A549 (cell line): ENCODE measurements at regions not wholly inside any gene's neighbourhood (a gene's known extent, or its start where the extent isn't known, plus 50 kb on each side); places are given as distances from the start of the nearest gene placed in this dataset.

Experiments
- ATAC-seq, 2 experiments: fragments of 200-7000 bp in 1 of 2; fragments of >200 bp in 1 of 2; cut with Nextera tagmentation in 1 of 2; cut with Tn5 transposase in 1 of 2; 3 replicates each; pipeline versions ENCODE4 v1.8.0 to v1.9.1; 2018 to 2020; ENCODE audit warnings: mild to moderate bottlenecking in 1 of 2, moderate library complexity in 1 of 2
- CTCF ChIA-PET: fragments of 300-600 bp; sonication (Branson Sonifier 250); formaldehyde crosslinking; extraction: SDS; loops from one replicate; lab custom pipeline; 2021; ENCODE audit warnings: antibody characterized with exemption, inconsistent platforms; lab: Yijun Ruan, JAX
- POLR2A ChIA-PET: fragments of 350-600 bp; formaldehyde crosslinking; extraction: SDS; loops from one replicate; lab custom pipeline; 2021; ENCODE audit warnings: antibody characterized with exemption, inconsistent platforms; lab: Yijun Ruan, JAX
- DNase-seq, 2 experiments: peaks; one replicate each; pipeline versions ENCODE4 v3.0.0 to v3.0.0-alpha.2; 2011 to 2016; ENCODE audit warnings: low read depth in 1 of 2, low spot score in 1 of 2
- FAIRE-seq: peaks from 2 replicates; lab custom pipeline; 2011; peaks lifted over from hg19 to GRCh38; lab: Jason Lieb, UNC
- H3K27ac ChIP-seq, 2 experiments: fragments of >200 bp; sonication (Bioruptor Twin); formaldehyde crosslinking; 3 replicates each; pipeline ENCODE4 v1.5.1; 2016 to 2017
- H3K4me1 ChIP-seq: fragments of >200 bp; sonication (Bioruptor Twin); formaldehyde crosslinking; 3 replicates; pipeline ENCODE4 v1.6.1; 2016
- H3K4me2 ChIP-seq: fragments of >200 bp; sonication (Bioruptor Twin); formaldehyde crosslinking; 3 replicates; pipeline ENCODE4 v1.6.1; 2016
- H3K4me3 ChIP-seq: fragments of >200 bp; sonication (Bioruptor Twin); formaldehyde crosslinking; 3 replicates; pipeline ENCODE4 v1.5.1; 2016
- H3K9me3 ChIP-seq: fragments of >200 bp; sonication (Bioruptor Twin); formaldehyde crosslinking; 3 replicates; pipeline ENCODE4 v1.6.1; 2016
- BHLHE40 ChIP-seq: IDR thresholded peaks from 2 replicates; pipeline ENCODE4 v1.6.1; 2012; ENCODE audit warnings: low read depth, low read length, inconsistent platforms
- CBX2 ChIP-seq: fragments of 200-600 bp; sonication (generic); IDR thresholded peaks from 2 replicates; pipeline ENCODE4 v1.6.1; 2016; ENCODE audit warnings: low read depth, mild to moderate bottlenecking, borderline replicate concordance
- CBX8 ChIP-seq: fragments of 200-600 bp; sonication (generic); IDR thresholded peaks from 2 replicates; pipeline ENCODE4 v1.6.1; 2016
- CEBPB ChIP-seq, 2 experiments: fragments of >200 bp in 1 of 2; sonication (Bioruptor Twin) in 1 of 2; formaldehyde crosslinking in 1 of 2; IDR thresholded peaks; 2 replicates each; pipeline ENCODE4 v1.6.1; 2012 to 2016
- ESRRA ChIP-seq: fragments of 150-350 bp; IDR thresholded peaks from 2 replicates; pipeline ENCODE4 v1.6.1; 2014; ENCODE audit warnings: mild to moderate bottlenecking, low read length, borderline replicate concordance
- FOXS1 ChIP-seq: fragments of 250-450 bp; sonication (Bioruptor Pico); IDR thresholded peaks from 2 replicates; pipeline ENCODE4 v1.5.0; 2020; ENCODE audit warnings: mild to moderate bottlenecking, moderate library complexity
- HDAC2 ChIP-seq: fragments of 200-600 bp; sonication (generic); IDR thresholded peaks from 2 replicates; pipeline ENCODE4 v1.6.1; 2016
- HEYL ChIP-seq: fragments of 250-450 bp; sonication (Bioruptor Pico); IDR thresholded peaks from 2 replicates; pipeline ENCODE4 v1.8.0; 2021; ENCODE audit warnings: mild to moderate bottlenecking, moderate library complexity
- HOXA7 ChIP-seq: fragments of 250-450 bp; sonication (Bioruptor Pico); IDR thresholded peaks from 2 replicates; pipeline ENCODE4 v1.5.0; 2020; ENCODE audit warnings: mild to moderate bottlenecking, moderate library complexity
- JUNB ChIP-seq: fragments of >200 bp; sonication (Bioruptor Twin); formaldehyde crosslinking; IDR thresholded peaks from 2 replicates; pipeline ENCODE4 v1.6.1; 2016
- KDM5A ChIP-seq: fragments of 200-600 bp; sonication (generic); IDR thresholded peaks from 2 replicates; pipeline ENCODE4 v1.6.1; 2016; ENCODE audit warnings: antibody characterized with exemption, mild to moderate bottlenecking
- MAFK ChIP-seq: fragments of 450-650 bp; IDR thresholded peaks from 2 replicates; pipeline ENCODE4 v1.6.1; 2014; ENCODE audit not compliant: partially characterized antibody
- NFE2L2 ChIP-seq: fragments of 150-350 bp; conservative IDR thresholded peaks from 2 replicates; pipeline ENCODE4 v1.6.1; 2014; ENCODE audit warnings: low read length
- PHF8 ChIP-seq: fragments of 200-600 bp; sonication (generic); IDR thresholded peaks from 2 replicates; pipeline ENCODE4 v1.6.1; 2016; ENCODE audit warnings: low read depth, mild to moderate bottlenecking, antibody characterized with exemption, moderate library complexity, borderline replicate concordance
- SREBF2 ChIP-seq: fragments of 450-650 bp; IDR thresholded peaks from 2 replicates; pipeline ENCODE4 v1.6.1; 2014; ENCODE audit warnings: mild to moderate bottlenecking, moderate library complexity
- USF2 ChIP-seq: fragments of 450-650 bp; IDR thresholded peaks from 2 replicates; pipeline ENCODE4 v1.6.1; 2014; ENCODE audit warnings: antibody characterized with exemption
- WGBS: methylation state at CpG from one replicate; pipeline ENCODE4 v1.1.6; 2017; ENCODE audit errors: missing lambda C conversion rate; 5-methylcytosine and 5-hydroxymethylcytosine counted together

GRCh38 chr15:96253006-96253747, 77.3 kb upstream of the NR2F2 start (continued):
- no peak for TF ChIP-seq JUNB

GRCh38 chr15:96254173-96254572, 76.3 kb upstream of the NR2F2 start:
- FAIRE-seq (peak; percentile 28), ATAC-seq (peak in 1 of 2 experiments; percentile 38; a peak in 1 of 6 replicates), DNase-seq (no peak)
- ChIA-PET POLR2A (no interaction called here), CTCF (interaction anchor here (0.6 kb wide), 1 partner anchor 31 kb away, joined by 3 read pairs; no protein-coding TSS in a partner anchor)
- TF ChIP-seq CEBPB (IDR thresholded peaks at IDR 0.05) (peak; percentile 81 to 88), CBX2 (no peak)
- 44% methylated on average over 6 of the region's 6 CpGs for WGBS
- Histone ChIP-seq H3K27ac (no peak overlapping the region), H3K9me3 (no peaks in the 10 kb centered on the region), H3K4me3 (no peak overlapping the region), H3K4me2 (peak overlapping the region; percentile 17; the same call in 1 of the 3 replicates), H3K4me1 (peaks cover 17% of the 10 kb centered on the region; the same call in 2 of the 3 replicates)

GRCh38 chr15:96255599-96255998, 74.9 kb upstream of the NR2F2 start:
- FAIRE-seq, result no peak
- ATAC-seq, result no peak
- 79% methylated on average over 1 of the region's 1 CpG for WGBS
- Histone ChIP-seq H3K4me3 (no peak overlapping the region), H3K27ac (no peak overlapping the region), H3K9me3 (no peaks in the 10 kb centered on the region), H3K4me2 (no peak overlapping the region), H3K4me1 (peaks cover 17% of the 10 kb centered on the region; the same call in 2 of the 3 replicates)
- DNase-seq, result no peak
- POLR2A ChIA-PET, result no interaction called here
- CTCF ChIA-PET, result no interaction called here
- TF ChIP-seq HOXA7 (CRISPR knock-in tag) (no peak), HEYL (no peak), HDAC2 (no peak), CBX8 (no peak), FOXS1 (no peak), MAFK (no peak)

- peak overlapping the region; percentile 79 for H3K4me2 ChIP-seq
- H3K27ac ChIP-seq, result peak overlapping the region; percentile 55 to 67
- 0 out of 3 replicates have a peak overlapping the region, but pooled peaks have one; percentile 10 for H3K4me3 ChIP-seq
- no peak for DNase-seq
- H3K9me3 ChIP-seq, result no peaks in the 10 kb centered on the region
- CTCF ChIA-PET, result no interaction called here
- H3K4me1 ChIP-seq, result peaks cover 53% of the 10 kb centered on the region
- ATAC-seq, result peak; percentile 17 to 25; a peak in 1 of 6 replicates
- WGBS, result 15% methylated on average over 3 of the region's 4 CpGs
- POLR2A ChIA-PET, result no interaction called here
- TF ChIP-seq HEYL (no peak), SREBF2 (no peak)
- no peak for FAIRE-seq
Observed at GRCh38 chr15:96261575-96262034, 68.9 kb upstream of the NR2F2 start.

- H3K4me2 ChIP-seq, result peak overlapping the region; percentile 79
Observed at GRCh38 chr15:96262097-96262496, 68.4 kb upstream of the NR2F2 start.

More at GRCh38 chr15:96262097-96262496, 68.4 kb upstream of the NR2F2 start:
- TF ChIP-seq PHF8 (no peak), USF2 (no peak), ESRRA (no peak), BHLHE40 (no peak), KDM5A (no peak), NFE2L2 (no peak), CBX8 (no peak)
- TF ChIP-seq, all 56 proteins: peak for 0
- Histone ChIP-seq H3K9me3 (no peaks in the 10 kb centered on the region), H3K4me1 (peaks cover 53% of the 10 kb centered on the region), H3K4me3 (0 out of 3 replicates have a peak overlapping the region, but pooled peaks have one; percentile 2), H3K27ac (peak overlapping the region; percentile 31 to 55; a peak in 5 of 6 replicates)
- ATAC-seq (no peak), DNase-seq (no peak), FAIRE-seq (no peak)
- POLR2A ChIA-PET, result no interaction called here
- WGBS, result 59% methylated on average over 4 of the region's 4 CpGs
- CTCF ChIA-PET, result interaction anchor here (1.4 kb wide), 1 partner anchor 65 kb away, joined by 5 read pairs; no protein-coding TSS in a partner anchor
